HUES64 (cell line): ENCODE measurements at regions not wholly inside any gene's neighbourhood (a gene's known extent, or its start where the extent isn't known, plus 50 kb on each side); places are given as distances from the start of the nearest gene placed in this dataset.
"Not testable (repeated sequence)": the region's sequence is repeated elsewhere in the genome, so short reads cannot be mapped to it uniquely, and the experiment has no call there.

ENCODE experiments used
- H3K27ac ChIP-seq: 2 replicates; pipeline ENCODE4 v1.7.0; 2013; ENCODE audit warnings: low read depth, low read length, inconsistent platforms
- H3K27me3 ChIP-seq: 2 replicates; pipeline ENCODE4 v1.6.1; 2013; ENCODE audit warnings: mild to moderate bottlenecking, low read length; ENCODE audit not compliant: insufficient read depth
- H3K36me3 ChIP-seq: 2 replicates; pipeline ENCODE4 v1.6.1; 2013; ENCODE audit warnings: mild to moderate bottlenecking, low read length; ENCODE audit not compliant: insufficient read depth
- H3K4me1 ChIP-seq: 2 replicates; pipeline ENCODE4 v1.6.1; 2013; ENCODE audit warnings: mild to moderate bottlenecking, low read length, moderate library complexity; ENCODE audit not compliant: insufficient read depth
- H3K4me3 ChIP-seq: 2 replicates; pipeline ENCODE4 v1.5.1; 2013; ENCODE audit warnings: mild to moderate bottlenecking, low read length, moderate library complexity
- H3K9ac ChIP-seq: 2 replicates; pipeline ENCODE4 v1.6.1; 2013; ENCODE audit warnings: mild to moderate bottlenecking, low read depth, low read length
- H3K9me3 ChIP-seq: 2 replicates; pipeline ENCODE4 v1.6.1; 2013; ENCODE audit warnings: low read depth, low read length; ENCODE audit not compliant: insufficient read depth
- WGBS: fragments of 150-250, 120-280 bp; methylation state at CpG from one replicate; pipeline ENCODE4 v1.1.7; 2013; ENCODE audit warnings: missing lambda C conversion rate; 5-methylcytosine and 5-hydroxymethylcytosine counted together

- Histone ChIP-seq H3K9ac (no peak overlapping the region), H3K36me3 (no peaks in the 10 kb centered on the region), H3K4me3 (no peak overlapping the region), H3K9me3 (no peaks in the 10 kb centered on the region), H3K27me3 (no peaks in the 10 kb centered on the region), H3K4me1 (no peaks in the 10 kb centered on the region), H3K27ac (no peak overlapping the region)
- WGBS = 86% methylated on average over 1 of the region's 2 CpGs
Observed at GRCh38 chr16:62846399-62847057, 810.3 kb upstream of the CDH8 start.

GRCh38 chr16:62832214-62832613, 796.0 kb upstream of the CDH8 start:
- Histone ChIP-seq H3K4me3 (no peak overlapping the region), H3K9me3 (no peaks in the 10 kb centered on the region), H3K27ac (no peak overlapping the region; the same call in 1 of the 2 replicates), H3K9ac (no peak overlapping the region), H3K36me3 (no peaks in the 10 kb centered on the region), H3K4me1 (peaks cover 13% of the 10 kb centered on the region), H3K27me3 (no peaks in the 10 kb centered on the region)
- WGBS = 47% methylated on average over 4 of the region's 4 CpGs

- Histone ChIP-seq H3K9ac (no peak overlapping the region), H3K27me3 (no peaks in the 10 kb centered on the region), H3K4me3 (no peak overlapping the region), H3K4me1 (peaks cover 13% of the 10 kb centered on the region), H3K9me3 (no peaks in the 10 kb centered on the region), H3K36me3 (no peaks in the 10 kb centered on the region), H3K27ac (no peak overlapping the region)
- WGBS = 73% methylated on average over 2 of the region's 2 CpGs
Observed at GRCh38 chr16:62831235-62831850, 795.1 kb upstream of the CDH8 start.

DNA sequence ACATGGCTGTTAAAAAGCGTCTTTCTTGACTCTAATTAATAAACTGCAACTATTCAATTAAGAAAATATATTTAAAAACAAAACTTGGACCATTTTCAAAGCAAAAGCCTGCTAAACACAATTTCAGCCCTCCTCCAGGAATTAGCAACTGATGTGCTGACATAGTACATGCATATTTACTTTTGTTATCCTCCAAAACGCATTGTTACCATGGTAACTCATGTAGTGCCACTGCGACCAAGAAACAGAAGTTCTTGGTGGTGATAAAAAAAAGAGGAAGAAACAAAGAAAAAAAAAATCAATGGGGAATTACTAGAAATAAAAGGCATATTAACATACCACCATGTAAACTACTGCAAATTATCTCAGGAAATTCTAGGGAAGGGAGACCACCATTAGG, 793.4 kb upstream of the CDH8 start:
- H3K9ac ChIP-seq = no peak overlapping the region; the same call in 1 of the 2 replicates

GRCh38 chr16:62829084-62829483, 792.8 kb upstream of the CDH8 start:
- Histone ChIP-seq H3K27ac (no peak overlapping the region), H3K27me3 (no peaks in the 10 kb centered on the region), H3K4me1 (peaks cover 13% of the 10 kb centered on the region), H3K36me3 (no peaks in the 10 kb centered on the region), H3K9ac (no peak overlapping the region), H3K9me3 (no peaks in the 10 kb centered on the region), H3K4me3 (no peak overlapping the region)
- no CpG with 5 or more reads among the region's 1 CpG for WGBS

More for the DNA sequence above, 793.4 kb upstream of the CDH8 start:
- Histone ChIP-seq H3K27ac (no peak overlapping the region), H3K4me1 (peaks cover 13% of the 10 kb centered on the region), H3K36me3 (no peaks in the 10 kb centered on the region), H3K9me3 (no peaks in the 10 kb centered on the region), H3K27me3 (no peaks in the 10 kb centered on the region), H3K4me3 (no peak overlapping the region)
- WGBS = 80% methylated on average over 1 of the region's 3 CpGs

- Histone ChIP-seq H3K4me1 (no peaks in the 10 kb centered on the region), H3K9me3 (no peaks in the 10 kb centered on the region), H3K36me3 (no peaks in the 10 kb centered on the region), H3K4me3 (no peak overlapping the region), H3K27me3 (no peaks in the 10 kb centered on the region), H3K9ac (no peak overlapping the region), H3K27ac (no peak overlapping the region)
- 100% methylated on average over 1 of the region's 2 CpGs for WGBS
Observed at GRCh38 chr16:62821824-62822223, 785.6 kb upstream of the CDH8 start.

- no peak overlapping the region for H3K4me3 ChIP-seq
- no peak overlapping the region for H3K27ac ChIP-seq
- H3K27me3 ChIP-seq = no peaks in the 10 kb centered on the region
- H3K4me1 ChIP-seq = no peaks in the 10 kb centered on the region
- H3K9me3 ChIP-seq = no peaks in the 10 kb centered on the region
- no peak overlapping the region for H3K9ac ChIP-seq
- 89% methylated on average over 2 of the region's 3 CpGs for WGBS
- H3K36me3 ChIP-seq = no peaks in the 10 kb centered on the region
Observed at GRCh38 chr16:62816971-62817519, 780.8 kb upstream of the CDH8 start.

DNA sequence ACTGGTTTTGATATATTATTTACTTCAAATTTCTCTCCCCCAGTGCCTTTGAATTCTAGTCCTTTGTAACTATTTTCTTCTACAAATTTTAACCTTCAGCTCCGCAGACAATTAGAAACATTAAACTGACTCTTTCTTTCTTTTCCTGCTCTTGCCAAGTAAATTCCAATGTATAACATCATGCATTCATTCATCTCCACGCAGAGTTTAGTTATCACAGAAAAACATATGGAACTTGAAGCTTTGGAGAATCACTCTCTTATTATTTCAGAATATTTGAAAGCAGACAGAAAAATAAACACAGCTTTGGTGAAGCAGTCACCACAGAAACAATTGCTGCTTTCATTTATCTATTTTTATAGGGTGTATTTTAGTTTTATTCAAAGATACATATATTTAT, 778.7 kb upstream of the CDH8 start:
- H3K9ac ChIP-seq = no peak overlapping the region
- WGBS = 97% methylated on average over 2 of the region's 2 CpGs
- H3K9me3 ChIP-seq = no peaks in the 10 kb centered on the region
- H3K4me3 ChIP-seq = no peak overlapping the region
- H3K4me1 ChIP-seq = no peaks in the 10 kb centered on the region
- H3K36me3 ChIP-seq = no peaks in the 10 kb centered on the region
- no peak overlapping the region for H3K27ac ChIP-seq
- H3K27me3 ChIP-seq = no peaks in the 10 kb centered on the region

GRCh38 chr16:62805221-62805857, 769.1 kb upstream of the CDH8 start:
- Histone ChIP-seq H3K9ac (no peak overlapping the region), H3K27me3 (no peaks in the 10 kb centered on the region), H3K4me1 (no peaks in the 10 kb centered on the region), H3K27ac (no peak overlapping the region), H3K4me3 (no peak overlapping the region), H3K36me3 (no peaks in the 10 kb centered on the region), H3K9me3 (no peaks in the 10 kb centered on the region)
- WGBS = 95% methylated on average over 4 of the region's 4 CpGs

- Histone ChIP-seq H3K4me1 (0 out of 2 replicates have a peak, but pooled peaks cover under 1% of the 10 kb centered on the region), H3K27ac (no peak overlapping the region)
Observed at GRCh38 chr16:62794724-62795123, 758.5 kb upstream of the CDH8 start.

GRCh38 chr16:62780081-62780480, 743.8 kb upstream of the CDH8 start:
- not testable (repeated sequence) for H3K4me3 ChIP-seq, H3K27ac ChIP-seq, H3K9ac ChIP-seq, H3K4me1 ChIP-seq, H3K9me3 ChIP-seq, H3K27me3 ChIP-seq, H3K36me3 ChIP-seq
- WGBS = 83% methylated on average over 3 of the region's 3 CpGs

More at GRCh38 chr16:62794724-62795123, 758.5 kb upstream of the CDH8 start:
- Histone ChIP-seq H3K9me3 (no peaks in the 10 kb centered on the region), H3K4me3 (no peak overlapping the region), H3K9ac (no peak overlapping the region), H3K36me3 (no peaks in the 10 kb centered on the region), H3K27me3 (no peaks in the 10 kb centered on the region)
